OCI-LY3 (cell line): ENCODE measurements at regions not wholly inside any gene's neighbourhood (a gene's known extent, or its start where the extent isn't known, plus 50 kb on each side); places are given as distances from the start of the nearest gene placed in this dataset.

Experiments used
- CTCF ChIP-seq: fragments of 200-600, 300-600 bp; sonication (generic); IDR thresholded peaks from 2 replicates; pipeline ENCODE4 v1.5.1; 2014; ENCODE audit warnings: antibody characterized with exemption, low read length, low read depth
- EZH2phosphoT487 ChIP-seq: fragments of 200-600 bp; shearing (Covaris generic); IDR thresholded peaks from 2 replicates; pipeline ENCODE4 v1.6.1; 2018; ENCODE audit warnings: antibody characterized with exemption, mixed run types, low read depth

- no peak for TF ChIP-seq CTCF
- TF ChIP-seq EZH2phosphoT487 = no peak
Measured at GRCh38 chr16:76665571-76666275, 388.5 kb downstream of the CNTNAP4 start.
